ENCODE measurements at regions not wholly inside any gene's neighbourhood (a gene's known extent, or its start where the extent isn't known, plus 50 kb on each side); places are given as distances from the start of the nearest gene placed in this dataset.

DNA sequence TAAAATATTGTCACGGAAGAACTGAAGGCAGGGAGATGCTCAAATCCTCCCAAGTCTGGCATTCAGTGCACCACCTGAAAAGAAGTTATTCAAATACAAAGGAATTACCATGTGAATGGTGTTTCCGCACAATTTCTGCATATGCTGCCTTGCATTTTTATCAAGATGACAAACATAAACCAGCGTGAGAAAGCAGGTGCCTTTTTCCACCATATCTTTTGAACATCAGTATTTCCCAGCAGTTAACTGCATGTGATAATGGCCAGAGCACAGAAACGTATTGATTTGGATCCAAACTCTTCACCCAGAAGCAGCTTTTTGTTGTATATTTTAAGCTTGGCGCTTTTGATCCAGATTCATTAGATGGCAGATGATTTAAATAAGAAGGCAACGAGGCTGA is 808.0 kb downstream of the TLE1 start:
- TF ChIP-seq POLR2A (IDR thresholded peaks at IDR 0.05; ENCODE audit: extremely low read depth, insufficient read length) (no peak), MYC (IDR thresholded peaks at IDR 0.05; ENCODE audit: low read depth, low read length) (no peak)
- DNase-seq (ENCODE audit: low read depth) = no peak
- no peak overlapping the region for H3K4me3 ChIP-seq (ENCODE audit: low read depth, low read length)

DNA sequence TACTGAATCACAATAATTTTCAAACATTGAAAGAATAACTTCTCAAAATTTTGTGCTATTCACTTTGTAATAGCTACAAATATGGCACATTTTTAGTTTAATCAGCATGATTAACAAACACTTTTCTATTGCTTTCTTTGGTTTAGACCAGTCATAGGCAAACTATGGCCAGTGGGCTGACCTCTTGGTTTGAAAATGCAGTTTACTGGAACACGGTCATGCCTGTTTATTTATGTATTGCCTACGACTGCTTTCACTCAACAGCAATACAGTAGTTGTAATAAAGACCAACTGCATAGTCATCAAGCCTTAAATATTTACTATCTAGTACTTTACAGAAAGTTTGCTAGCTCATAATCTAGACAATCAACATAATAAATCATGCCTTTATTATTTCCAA is 810.8 kb downstream of the TLE1 start:
- no peak for DNase-seq (ENCODE audit: low read depth)
- H3K4me3 ChIP-seq (ENCODE audit: low read depth, low read length) = no peak overlapping the region
- TF ChIP-seq, protein P1, sequence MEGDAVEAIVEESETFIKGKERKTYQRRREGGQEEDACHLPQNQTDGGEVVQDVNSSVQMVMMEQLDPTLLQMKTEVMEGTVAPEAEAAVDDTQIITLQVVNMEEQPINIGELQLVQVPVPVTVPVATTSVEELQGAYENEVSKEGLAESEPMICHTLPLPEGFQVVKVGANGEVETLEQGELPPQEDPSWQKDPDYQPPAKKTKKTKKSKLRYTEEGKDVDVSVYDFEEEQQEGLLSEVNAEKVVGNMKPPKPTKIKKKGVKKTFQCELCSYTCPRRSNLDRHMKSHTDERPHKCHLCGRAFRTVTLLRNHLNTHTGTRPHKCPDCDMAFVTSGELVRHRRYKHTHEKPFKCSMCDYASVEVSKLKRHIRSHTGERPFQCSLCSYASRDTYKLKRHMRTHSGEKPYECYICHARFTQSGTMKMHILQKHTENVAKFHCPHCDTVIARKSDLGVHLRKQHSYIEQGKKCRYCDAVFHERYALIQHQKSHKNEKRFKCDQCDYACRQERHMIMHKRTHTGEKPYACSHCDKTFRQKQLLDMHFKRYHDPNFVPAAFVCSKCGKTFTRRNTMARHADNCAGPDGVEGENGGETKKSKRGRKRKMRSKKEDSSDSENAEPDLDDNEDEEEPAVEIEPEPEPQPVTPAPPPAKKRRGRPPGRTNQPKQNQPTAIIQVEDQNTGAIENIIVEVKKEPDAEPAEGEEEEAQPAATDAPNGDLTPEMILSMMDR (IDR thresholded peaks at IDR 0.05; ENCODE audit: low read depth, low read length) = no peak
- TF ChIP-seq MYC (IDR thresholded peaks at IDR 0.05; ENCODE audit: low read depth, low read length) (no peak), POLR2A (IDR thresholded peaks at IDR 0.05; ENCODE audit: extremely low read depth, insufficient read length) (no peak)

DNA sequence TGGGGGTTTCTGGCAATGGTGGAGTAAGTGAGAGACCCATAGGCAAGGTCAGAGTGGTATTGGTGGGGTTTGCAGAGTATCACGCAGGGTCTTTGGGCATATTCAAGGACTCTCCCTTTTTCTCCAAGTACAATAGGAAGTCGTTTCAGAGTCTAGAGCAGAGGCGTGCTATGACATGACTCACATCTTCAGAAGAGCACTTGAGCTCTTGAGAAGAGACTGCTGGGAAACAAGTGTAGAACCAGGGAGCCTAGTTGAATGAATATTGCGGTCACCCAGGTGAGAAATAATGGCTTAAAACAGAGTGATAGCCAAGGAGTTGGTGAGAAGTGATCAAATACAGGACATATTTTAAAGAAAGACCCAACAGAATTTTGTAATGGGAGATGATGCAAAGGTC is 813.4 kb downstream of the TLE1 start:
- no peak for TF ChIP-seq POLR2A (IDR thresholded peaks at IDR 0.05; ENCODE audit: extremely low read depth, insufficient read length)

DNA sequence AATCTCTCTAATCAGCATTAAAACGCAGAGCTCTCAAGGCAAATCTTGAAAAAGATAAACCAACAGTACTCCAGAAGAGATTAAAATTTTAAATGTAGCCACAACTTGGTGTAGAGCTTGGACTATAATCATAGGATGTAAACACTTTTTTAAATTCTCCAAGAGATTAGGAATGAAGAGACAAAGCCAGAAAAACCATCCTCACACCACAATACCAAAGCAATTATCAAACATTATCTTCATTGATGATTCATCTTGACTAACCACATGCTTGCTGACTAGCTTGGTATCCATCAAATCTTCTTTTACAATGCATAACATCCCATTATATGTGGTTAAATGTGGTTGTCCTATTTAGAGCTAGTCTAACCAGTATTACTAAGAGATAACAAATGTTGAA is 815.1 kb downstream of the TLE1 start:
- TF ChIP-seq, protein P1 (IDR thresholded peaks at IDR 0.05; ENCODE audit: low read depth, low read length) = no peak
- TF ChIP-seq MYC (IDR thresholded peaks at IDR 0.05; ENCODE audit: low read depth, low read length) (no peak), POLR2A (IDR thresholded peaks at IDR 0.05; ENCODE audit: extremely low read depth, insufficient read length) (no peak)
- TF ChIP-seq, protein P2, sequence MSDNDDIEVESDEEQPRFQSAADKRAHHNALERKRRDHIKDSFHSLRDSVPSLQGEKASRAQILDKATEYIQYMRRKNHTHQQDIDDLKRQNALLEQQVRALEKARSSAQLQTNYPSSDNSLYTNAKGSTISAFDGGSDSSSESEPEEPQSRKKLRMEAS (IDR thresholded peaks at IDR 0.05; ENCODE audit: low read depth, low read length) = no peak
- no peak for DNase-seq (ENCODE audit: low read depth)
- no peak overlapping the region for H3K4me3 ChIP-seq (ENCODE audit: low read depth, low read length)

More for the DNA sequence above, 813.4 kb downstream of the TLE1 start:
- no peak overlapping the region for H3K4me3 ChIP-seq (ENCODE audit: low read depth, low read length)
- DNase-seq (ENCODE audit: low read depth) = no peak

DNA sequence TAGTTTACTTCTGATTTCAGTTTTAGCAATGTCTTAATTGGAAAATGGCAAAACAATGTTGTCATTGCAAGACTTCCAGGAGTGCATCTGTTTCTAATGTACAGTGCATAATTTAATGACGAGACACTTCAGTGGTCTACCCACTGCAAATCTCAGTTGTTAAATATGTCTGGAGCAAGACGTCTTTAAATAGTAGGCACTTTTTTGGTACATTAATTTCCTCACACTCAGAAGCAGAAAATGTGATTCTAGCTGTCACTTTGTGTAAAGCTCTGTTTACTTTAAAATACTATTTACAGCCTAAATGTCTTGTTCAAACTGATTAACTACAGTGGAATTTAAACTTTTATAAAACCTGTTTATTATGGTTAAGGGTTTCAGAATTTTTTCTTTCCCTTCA is 815.5 kb downstream of the TLE1 start:
- no peak for DNase-seq (ENCODE audit: low read depth)
- TF ChIP-seq MYC (IDR thresholded peaks at IDR 0.05; ENCODE audit: low read depth, low read length) (no peak), POLR2A (IDR thresholded peaks at IDR 0.05; ENCODE audit: extremely low read depth, insufficient read length) (no peak)
- TF ChIP-seq, protein P2 (IDR thresholded peaks at IDR 0.05; ENCODE audit: low read depth, low read length) = no peak
- TF ChIP-seq, protein P1 (IDR thresholded peaks at IDR 0.05; ENCODE audit: low read depth, low read length) = no peak
- H3K4me3 ChIP-seq (ENCODE audit: low read depth, low read length) = no peak overlapping the region

DNA sequence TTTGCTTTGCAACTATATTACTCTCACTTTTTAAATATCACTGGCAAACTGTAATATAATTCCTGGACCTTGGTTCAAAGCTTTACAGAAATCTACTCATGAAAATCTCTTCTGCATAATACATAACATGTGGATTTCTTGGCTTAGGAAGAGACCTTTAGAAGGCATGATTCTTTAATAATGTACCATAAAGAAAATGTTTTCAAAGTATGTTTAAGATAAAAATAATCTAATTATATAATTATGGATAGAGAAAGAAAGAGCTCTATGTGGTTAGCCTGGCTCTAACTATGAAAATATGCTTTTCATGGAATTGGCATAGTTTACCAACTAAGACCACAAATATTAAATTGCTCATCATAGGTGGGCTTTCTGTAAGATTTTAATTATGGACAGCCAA is 817.8 kb downstream of the TLE1 start:
- DNase-seq (ENCODE audit: low read depth) = no peak
- TF ChIP-seq MYC (IDR thresholded peaks at IDR 0.05; ENCODE audit: low read depth, low read length) (no peak), POLR2A (IDR thresholded peaks at IDR 0.05; ENCODE audit: extremely low read depth, insufficient read length) (no peak)
- TF ChIP-seq, protein P2 (IDR thresholded peaks at IDR 0.05; ENCODE audit: low read depth, low read length) = no peak
- TF ChIP-seq, protein P1 (IDR thresholded peaks at IDR 0.05; ENCODE audit: low read depth, low read length) = no peak
- no peak overlapping the region for H3K4me3 ChIP-seq (ENCODE audit: low read depth, low read length)

DNA sequence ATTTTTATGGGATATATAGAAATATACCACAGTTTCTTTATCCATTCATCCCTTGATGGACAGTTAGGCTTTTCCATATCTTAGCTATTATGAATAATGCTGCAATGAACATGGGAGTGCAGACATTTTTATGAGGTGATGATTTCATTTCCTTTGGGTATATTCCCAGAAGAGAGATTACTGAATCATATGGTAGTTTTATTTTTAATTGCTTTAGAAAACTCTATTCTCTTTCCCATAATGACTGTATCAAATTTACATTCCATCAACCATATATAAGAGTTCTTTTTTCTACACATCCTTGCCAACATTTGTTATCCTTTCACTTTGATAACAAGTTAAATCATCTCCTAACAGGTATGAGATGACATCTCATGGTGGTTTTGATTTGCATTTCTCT is 821.6 kb downstream of the TLE1 start:
- no peak for DNase-seq (ENCODE audit: low read depth)
- TF ChIP-seq, protein P1 (IDR thresholded peaks at IDR 0.05; ENCODE audit: low read depth, low read length) = no peak
- no peak for TF ChIP-seq MYC (IDR thresholded peaks at IDR 0.05; ENCODE audit: low read depth, low read length)
- TF ChIP-seq POLR2A (IDR thresholded peaks at IDR 0.05; ENCODE audit: extremely low read depth, insufficient read length) = no peak
- TF ChIP-seq, protein P2 (IDR thresholded peaks at IDR 0.05; ENCODE audit: low read depth, low read length) = no peak

More for the DNA sequence above, 821.6 kb downstream of the TLE1 start:
- H3K4me3 ChIP-seq (ENCODE audit: low read depth, low read length) = no peak overlapping the region
